ENCODE measurements at regions not wholly inside any gene's neighbourhood (a gene's known extent, or its start where the extent isn't known, plus 50 kb on each side); places are given as distances from the start of the nearest gene placed in this dataset.

DNA sequence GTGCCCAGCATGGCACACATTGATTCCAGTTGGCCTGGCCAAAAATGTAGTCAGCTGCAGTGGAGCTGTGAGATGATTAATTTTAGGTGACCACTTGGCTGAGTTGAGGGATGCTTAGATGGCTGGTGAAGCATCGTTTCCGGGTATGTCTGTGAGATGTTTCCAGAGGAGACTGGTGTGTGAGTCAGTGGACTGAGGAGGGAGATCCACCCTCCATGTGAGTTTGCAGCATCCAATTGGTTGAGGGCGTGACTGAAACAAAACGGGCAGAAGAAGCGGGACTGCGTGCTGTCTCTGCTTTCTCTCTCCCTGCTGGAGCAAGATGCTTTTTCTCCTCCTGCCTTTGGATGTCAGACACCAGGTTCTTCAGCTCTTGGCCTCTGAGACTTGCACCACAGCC is 68.2 kb upstream of the DSCAM start:
- TF ChIP-seq, protein P1, sequence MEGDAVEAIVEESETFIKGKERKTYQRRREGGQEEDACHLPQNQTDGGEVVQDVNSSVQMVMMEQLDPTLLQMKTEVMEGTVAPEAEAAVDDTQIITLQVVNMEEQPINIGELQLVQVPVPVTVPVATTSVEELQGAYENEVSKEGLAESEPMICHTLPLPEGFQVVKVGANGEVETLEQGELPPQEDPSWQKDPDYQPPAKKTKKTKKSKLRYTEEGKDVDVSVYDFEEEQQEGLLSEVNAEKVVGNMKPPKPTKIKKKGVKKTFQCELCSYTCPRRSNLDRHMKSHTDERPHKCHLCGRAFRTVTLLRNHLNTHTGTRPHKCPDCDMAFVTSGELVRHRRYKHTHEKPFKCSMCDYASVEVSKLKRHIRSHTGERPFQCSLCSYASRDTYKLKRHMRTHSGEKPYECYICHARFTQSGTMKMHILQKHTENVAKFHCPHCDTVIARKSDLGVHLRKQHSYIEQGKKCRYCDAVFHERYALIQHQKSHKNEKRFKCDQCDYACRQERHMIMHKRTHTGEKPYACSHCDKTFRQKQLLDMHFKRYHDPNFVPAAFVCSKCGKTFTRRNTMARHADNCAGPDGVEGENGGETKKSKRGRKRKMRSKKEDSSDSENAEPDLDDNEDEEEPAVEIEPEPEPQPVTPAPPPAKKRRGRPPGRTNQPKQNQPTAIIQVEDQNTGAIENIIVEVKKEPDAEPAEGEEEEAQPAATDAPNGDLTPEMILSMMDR (conservative IDR thresholded peaks at IDR 0.05; ENCODE audit: low read length) = no peak
- TF ChIP-seq EZH2phosphoT487 (IDR thresholded peaks at IDR 0.05; ENCODE audit: borderline replicate concordance) = no peak
